ENCODE measurements at regions not wholly inside any gene's neighbourhood (a gene's known extent, or its start where the extent isn't known, plus 50 kb on each side); places are given as distances from the start of the nearest gene placed in this dataset.

DNA sequence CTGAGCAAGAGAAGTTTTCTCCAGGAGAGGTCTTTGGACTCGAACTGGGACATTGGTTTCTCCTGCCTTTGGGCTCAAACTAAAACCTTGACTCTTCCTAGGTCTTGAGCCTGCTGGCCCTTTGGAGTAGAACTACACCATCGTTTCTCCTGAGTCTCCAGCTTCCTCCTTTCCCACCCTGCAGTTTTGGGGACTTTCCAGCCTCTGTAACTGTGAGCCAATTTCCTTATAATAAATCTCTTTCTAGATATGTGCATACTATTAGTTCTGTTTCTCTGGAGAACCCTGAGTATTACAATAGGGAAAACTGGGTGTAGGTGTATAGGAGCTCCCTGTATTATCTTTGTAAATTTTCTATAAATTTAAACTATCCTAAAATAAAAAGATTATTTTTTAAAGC, 219.8 kb upstream of the AGAP1 start:
- TF ChIP-seq, protein P1, sequence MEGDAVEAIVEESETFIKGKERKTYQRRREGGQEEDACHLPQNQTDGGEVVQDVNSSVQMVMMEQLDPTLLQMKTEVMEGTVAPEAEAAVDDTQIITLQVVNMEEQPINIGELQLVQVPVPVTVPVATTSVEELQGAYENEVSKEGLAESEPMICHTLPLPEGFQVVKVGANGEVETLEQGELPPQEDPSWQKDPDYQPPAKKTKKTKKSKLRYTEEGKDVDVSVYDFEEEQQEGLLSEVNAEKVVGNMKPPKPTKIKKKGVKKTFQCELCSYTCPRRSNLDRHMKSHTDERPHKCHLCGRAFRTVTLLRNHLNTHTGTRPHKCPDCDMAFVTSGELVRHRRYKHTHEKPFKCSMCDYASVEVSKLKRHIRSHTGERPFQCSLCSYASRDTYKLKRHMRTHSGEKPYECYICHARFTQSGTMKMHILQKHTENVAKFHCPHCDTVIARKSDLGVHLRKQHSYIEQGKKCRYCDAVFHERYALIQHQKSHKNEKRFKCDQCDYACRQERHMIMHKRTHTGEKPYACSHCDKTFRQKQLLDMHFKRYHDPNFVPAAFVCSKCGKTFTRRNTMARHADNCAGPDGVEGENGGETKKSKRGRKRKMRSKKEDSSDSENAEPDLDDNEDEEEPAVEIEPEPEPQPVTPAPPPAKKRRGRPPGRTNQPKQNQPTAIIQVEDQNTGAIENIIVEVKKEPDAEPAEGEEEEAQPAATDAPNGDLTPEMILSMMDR (IDR thresholded peaks at IDR 0.05; ENCODE audit: insufficient read depth, low read length, poor library complexity, severe bottlenecking) = no peak
- Histone ChIP-seq H3K27me3 (ENCODE audit: control insufficient read depth, insufficient read depth, low read length) (no peaks in the 10 kb centered on the region), H3K4me3 (ENCODE audit: low read depth, low read length) (no peak overlapping the region), H3K36me3 (ENCODE audit: control insufficient read depth, insufficient read depth, low read length) (no peaks in the 10 kb centered on the region)
- DNase-seq (ENCODE audit: low read depth) = no peak

DNA sequence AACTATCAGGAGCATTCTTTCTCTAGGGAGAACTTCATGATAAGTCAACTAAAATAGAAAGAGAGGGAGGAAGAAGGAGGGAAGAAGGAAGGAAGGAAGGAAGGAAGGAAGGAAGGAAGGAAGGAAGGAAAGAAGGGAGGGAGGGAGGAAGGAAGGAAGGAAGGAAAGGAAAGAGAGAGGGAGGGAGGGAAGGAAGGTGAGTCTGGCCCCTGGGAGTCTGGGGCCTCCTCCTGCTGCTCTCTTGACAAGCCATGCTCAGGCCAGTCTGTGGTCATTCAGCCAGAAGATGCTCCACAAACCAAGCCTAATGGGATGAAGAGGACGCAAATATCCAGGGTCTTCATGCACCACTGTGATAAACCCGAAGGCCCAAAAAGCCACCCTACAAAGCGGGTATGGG, 216.4 kb upstream of the AGAP1 start:
- TF ChIP-seq, protein P1 (IDR thresholded peaks at IDR 0.05; ENCODE audit: insufficient read depth, low read length, poor library complexity, severe bottlenecking) = no peak
- no peaks in the 10 kb centered on the region for H3K27me3 ChIP-seq (ENCODE audit: control insufficient read depth, insufficient read depth, low read length)
- no peak for DNase-seq (ENCODE audit: low read depth)
- H3K4me3 ChIP-seq (ENCODE audit: low read depth, low read length) = no peak overlapping the region
- no peaks in the 10 kb centered on the region for H3K36me3 ChIP-seq (ENCODE audit: control insufficient read depth, insufficient read depth, low read length)

GRCh38 chr2:235278771-235279355, 215.0 kb upstream of the AGAP1 start:
- Histone ChIP-seq H3K36me3 (ENCODE audit: control insufficient read depth, insufficient read depth, low read length) (no peaks in the 10 kb centered on the region), H3K4me3 (ENCODE audit: low read depth, low read length) (no peak overlapping the region), H3K27me3 (ENCODE audit: control insufficient read depth, insufficient read depth, low read length) (no peaks in the 10 kb centered on the region)
- TF ChIP-seq, protein P1 (IDR thresholded peaks at IDR 0.05; ENCODE audit: insufficient read depth, low read length, poor library complexity, severe bottlenecking) = no peak
- DNase-seq (ENCODE audit: low read depth) = peak; percentile 23

- Histone ChIP-seq H3K27me3 (ENCODE audit: control insufficient read depth, insufficient read depth, low read length) (no peaks in the 10 kb centered on the region), H3K4me3 (ENCODE audit: low read depth, low read length) (no peak overlapping the region), H3K36me3 (ENCODE audit: control insufficient read depth, insufficient read depth, low read length) (no peaks in the 10 kb centered on the region)
- no peak for DNase-seq (ENCODE audit: low read depth)
- TF ChIP-seq, protein P1 (IDR thresholded peaks at IDR 0.05; ENCODE audit: insufficient read depth, low read length, poor library complexity, severe bottlenecking) = no peak
Measured at GRCh38 chr2:235279965-235280364, 213.9 kb upstream of the AGAP1 start.

- no peaks in the 10 kb centered on the region for H3K27me3 ChIP-seq (ENCODE audit: control insufficient read depth, insufficient read depth, low read length)
- DNase-seq (ENCODE audit: low read depth) = no peak
- TF ChIP-seq, protein P1 (IDR thresholded peaks at IDR 0.05; ENCODE audit: insufficient read depth, low read length, poor library complexity, severe bottlenecking) = no peak
- no peak overlapping the region for H3K4me3 ChIP-seq (ENCODE audit: low read depth, low read length)
- H3K36me3 ChIP-seq (ENCODE audit: control insufficient read depth, insufficient read depth, low read length) = no peaks in the 10 kb centered on the region
Measured at GRCh38 chr2:235283246-235283645, 210.6 kb upstream of the AGAP1 start.

Data from kidney epithelial cell (primary cell).